IPS DF 4.7 (cell line): ENCODE measurements at regions not wholly inside any gene's neighbourhood (a gene's known extent, or its start where the extent isn't known, plus 50 kb on each side); places are given as distances from the start of the nearest gene placed in this dataset.

Experiments
- DNase-seq: peaks from one replicate; pipeline ENCODE4 v3.0.0-alpha.2; 2013; ENCODE audit warnings: low spot score; ENCODE audit errors: extremely low read depth

GRCh38 chr3:127458696-127459604 lies 131.6 kb downstream of the TPRA1 start:
- no peak for DNase-seq

- no peak for DNase-seq
Observed at GRCh38 chr3:127457546-127458145, 132.9 kb downstream of the TPRA1 start.

GRCh38 chr3:127457094-127457475 lies 133.4 kb downstream of the TPRA1 start:
- DNase-seq, result no peak

- DNase-seq, result no peak
Observed at GRCh38 chr3:127456471-127457093, 134.0 kb downstream of the TPRA1 start.

GRCh38 chr3:127455541-127456450 lies 134.7 kb downstream of the TPRA1 start:
- peak; percentile 66 for DNase-seq

GRCh38 chr3:127454968-127455367 lies 135.6 kb downstream of the TPRA1 start:
- DNase-seq, result no peak

- no peak for DNase-seq
Observed at GRCh38 chr3:127454051-127454450, 136.5 kb downstream of the TPRA1 start.

GRCh38 chr3:127452321-127452821 lies 138.2 kb downstream of the TPRA1 start:
- DNase-seq, result no peak

GRCh38 chr3:127451321-127451720 lies 139.2 kb downstream of the TPRA1 start:
- DNase-seq, result no peak

- DNase-seq, result no peak
Observed at GRCh38 chr3:127450331-127450730, 140.2 kb downstream of the TPRA1 start.

GRCh38 chr3:127449486-127450212 lies 140.9 kb downstream of the TPRA1 start:
- DNase-seq, result no peak

- DNase-seq, result no peak
Observed at GRCh38 chr3:127448671-127449070, 141.9 kb downstream of the TPRA1 start.

GRCh38 chr3:127448161-127448561 lies 142.4 kb downstream of the TPRA1 start:
- DNase-seq, result no peak

- no peak for DNase-seq
Observed at GRCh38 chr3:127446756-127447155, 143.8 kb downstream of the TPRA1 start.

GRCh38 chr3:127445581-127446343 lies 144.8 kb downstream of the TPRA1 start:
- no peak for DNase-seq

- DNase-seq, result no peak
Observed at GRCh38 chr3:127444761-127445160, 145.8 kb downstream of the TPRA1 start.

GRCh38 chr3:127443581-127444375 lies 146.8 kb downstream of the TPRA1 start:
- no peak for DNase-seq

- no peak for DNase-seq
Observed at GRCh38 chr3:127442506-127442905, 148.0 kb downstream of the TPRA1 start.

GRCh38 chr3:127441764-127442163 lies 148.8 kb downstream of the TPRA1 start:
- no peak for DNase-seq
